ENCODE measurements at regions not wholly inside any gene's neighbourhood (a gene's known extent, or its start where the extent isn't known, plus 50 kb on each side); places are given as distances from the start of the nearest gene placed in this dataset.

GRCh38 chr13:50152224-50152623, 137.0 kb downstream of the KCNRG start:
- H2BK15ac ChIP-seq (replicated peaks; ENCODE audit: low read depth): no peak overlapping the region

GRCh38 chr13:50152655-50153309, 137.5 kb downstream of the KCNRG start:
- Histone ChIP-seq H2AK5ac (ENCODE audit: low read length) (no peak overlapping the region), H3K18ac (ENCODE audit: low read length) (no peak overlapping the region), H3K27ac (ENCODE audit: low read depth, low read length) (no peak overlapping the region), H4K8ac (ENCODE audit: low read depth, low read length) (no peak overlapping the region), H3K27me3 (ENCODE audit: insufficient read depth, low read length, poor library complexity) (no peaks in the 10 kb centered on the region), H3K4me2 (ENCODE audit: low read length) (no peak overlapping the region), H2BK15ac (replicated peaks; ENCODE audit: low read depth) (no peak overlapping the region), H3K9ac (ENCODE audit: low read length) (no peak overlapping the region), H3K23ac (ENCODE audit: low read length) (no peak overlapping the region), H3K79me2 (ENCODE audit: control insufficient read depth, insufficient read depth, low read length) (no peaks in the 10 kb centered on the region), H2BK5ac (ENCODE audit: low read length) (no peak overlapping the region), H3K4ac (ENCODE audit: low read depth, low read length) (no peak overlapping the region), H3K36me3 (ENCODE audit: control insufficient read depth, insufficient read depth, low read length) (no peaks in the 10 kb centered on the region), H3K4me3 (ENCODE audit: low read length) (no peak overlapping the region), H2BK120ac (ENCODE audit: low read depth, low read length) (no peak overlapping the region), H3K56ac (ENCODE audit: low read length) (no peak overlapping the region), H4K5ac (ENCODE audit: low read length) (no peak overlapping the region), H3K4me1 (ENCODE audit: control insufficient read depth, low read depth, low read length) (peaks cover 3% of the 10 kb centered on the region), H3K79me1 (ENCODE audit: low read length) (no peaks in the 10 kb centered on the region)
- DNase-seq: no peak
- no CpG with 5 or more reads among the region's 7 CpGs for WGBS (ENCODE audit: extremely low coverage, insufficient coverage, low lambda C conversion rate)

More at GRCh38 chr13:50152224-50152623, 137.0 kb downstream of the KCNRG start:
- no peak overlapping the region for H2BK5ac ChIP-seq (ENCODE audit: low read length)
- no peak overlapping the region for H4K5ac ChIP-seq (ENCODE audit: low read length)
- H3K4me3 ChIP-seq (ENCODE audit: low read length): no peak overlapping the region
- H3K79me2 ChIP-seq (ENCODE audit: control insufficient read depth, insufficient read depth, low read length): no peaks in the 10 kb centered on the region
- no peak overlapping the region for H4K8ac ChIP-seq (ENCODE audit: low read depth, low read length)
- no CpG with 5 or more reads among the region's 3 CpGs for WGBS (ENCODE audit: extremely low coverage, insufficient coverage, low lambda C conversion rate)
- no peak overlapping the region for H2BK120ac ChIP-seq (ENCODE audit: low read depth, low read length)
- peaks cover 3% of the 10 kb centered on the region for H3K4me1 ChIP-seq (ENCODE audit: control insufficient read depth, low read depth, low read length)
- H3K27ac ChIP-seq (ENCODE audit: low read depth, low read length): no peak overlapping the region
- no peak overlapping the region for H2AK5ac ChIP-seq (ENCODE audit: low read length)
- no peaks in the 10 kb centered on the region for H3K27me3 ChIP-seq (ENCODE audit: insufficient read depth, low read length, poor library complexity)
- H3K4ac ChIP-seq (ENCODE audit: low read depth, low read length): no peak overlapping the region
- no peak overlapping the region for H3K18ac ChIP-seq (ENCODE audit: low read length)
- no peaks in the 10 kb centered on the region for H3K36me3 ChIP-seq (ENCODE audit: control insufficient read depth, insufficient read depth, low read length)
- H3K4me2 ChIP-seq (ENCODE audit: low read length): no peak overlapping the region
- H3K23ac ChIP-seq (ENCODE audit: low read length): no peak overlapping the region
- no peak overlapping the region for H3K9ac ChIP-seq (ENCODE audit: low read length)
- DNase-seq: no peak
- H3K79me1 ChIP-seq (ENCODE audit: low read length): no peaks in the 10 kb centered on the region
- no peak overlapping the region for H3K56ac ChIP-seq (ENCODE audit: low read length)

GRCh38 chr13:50153401-50153800, 138.2 kb downstream of the KCNRG start:
- no peaks in the 10 kb centered on the region for H3K79me1 ChIP-seq (ENCODE audit: low read length)
- H3K27ac ChIP-seq (ENCODE audit: low read depth, low read length): no peak overlapping the region
- no peak overlapping the region for H3K4me2 ChIP-seq (ENCODE audit: low read length)
- no peak overlapping the region for H3K56ac ChIP-seq (ENCODE audit: low read length)
- H4K5ac ChIP-seq (ENCODE audit: low read length): no peak overlapping the region
- H3K79me2 ChIP-seq (ENCODE audit: control insufficient read depth, insufficient read depth, low read length): no peaks in the 10 kb centered on the region
- no peaks in the 10 kb centered on the region for H3K27me3 ChIP-seq (ENCODE audit: insufficient read depth, low read length, poor library complexity)
- no peak overlapping the region for H3K18ac ChIP-seq (ENCODE audit: low read length)
- H3K36me3 ChIP-seq (ENCODE audit: control insufficient read depth, insufficient read depth, low read length): no peaks in the 10 kb centered on the region
- no peak for DNase-seq
- H2BK120ac ChIP-seq (ENCODE audit: low read depth, low read length): no peak overlapping the region
- no peak overlapping the region for H3K9ac ChIP-seq (ENCODE audit: low read length)
- no peak overlapping the region for H2BK15ac ChIP-seq (replicated peaks; ENCODE audit: low read depth)
- peaks cover 3% of the 10 kb centered on the region for H3K4me1 ChIP-seq (ENCODE audit: control insufficient read depth, low read depth, low read length)
- H2BK5ac ChIP-seq (ENCODE audit: low read length): no peak overlapping the region
- H4K8ac ChIP-seq (ENCODE audit: low read depth, low read length): no peak overlapping the region
- no CpG with 5 or more reads among the region's 2 CpGs for WGBS (ENCODE audit: extremely low coverage, insufficient coverage, low lambda C conversion rate)
- no peak overlapping the region for H3K23ac ChIP-seq (ENCODE audit: low read length)
- no peak overlapping the region for H3K4me3 ChIP-seq (ENCODE audit: low read length)
- no peak overlapping the region for H2AK5ac ChIP-seq (ENCODE audit: low read length)
- H3K4ac ChIP-seq (ENCODE audit: low read depth, low read length): no peak overlapping the region

- Histone ChIP-seq H3K79me1 (ENCODE audit: low read length) (no peaks in the 10 kb centered on the region), H2BK120ac (ENCODE audit: low read depth, low read length) (no peak overlapping the region), H3K4ac (ENCODE audit: low read depth, low read length) (no peak overlapping the region), H3K23ac (ENCODE audit: low read length) (no peak overlapping the region), H2BK15ac (replicated peaks; ENCODE audit: low read depth) (no peak overlapping the region), H3K27ac (ENCODE audit: low read depth, low read length) (no peak overlapping the region), H3K9ac (ENCODE audit: low read length) (no peak overlapping the region), H4K8ac (ENCODE audit: low read depth, low read length) (no peak overlapping the region), H3K56ac (ENCODE audit: low read length) (no peak overlapping the region), H3K4me2 (ENCODE audit: low read length) (no peak overlapping the region), H4K5ac (ENCODE audit: low read length) (no peak overlapping the region), H3K79me2 (ENCODE audit: control insufficient read depth, insufficient read depth, low read length) (no peaks in the 10 kb centered on the region), H3K18ac (ENCODE audit: low read length) (no peak overlapping the region), H3K36me3 (ENCODE audit: control insufficient read depth, insufficient read depth, low read length) (no peaks in the 10 kb centered on the region), H3K27me3 (ENCODE audit: insufficient read depth, low read length, poor library complexity) (no peaks in the 10 kb centered on the region), H3K4me1 (ENCODE audit: control insufficient read depth, low read depth, low read length) (peaks cover 3% of the 10 kb centered on the region), H2BK5ac (ENCODE audit: low read length) (no peak overlapping the region), H3K4me3 (ENCODE audit: low read length) (no peak overlapping the region), H2AK5ac (ENCODE audit: low read length) (no peak overlapping the region)
- DNase-seq: no peak
- no CpG with 5 or more reads among the region's 5 CpGs for whole genome bisulfite sequencing (ENCODE audit: extremely low coverage, insufficient coverage, low lambda C conversion rate)
Observed at GRCh38 chr13:50153876-50154275, 138.6 kb downstream of the KCNRG start.

GRCh38 chr13:50154697-50155096, 139.5 kb downstream of the KCNRG start:
- Histone ChIP-seq H2BK15ac (replicated peaks; ENCODE audit: low read depth) (no peak overlapping the region), H2AK5ac (ENCODE audit: low read length) (no peak overlapping the region), H3K56ac (ENCODE audit: low read length) (no peak overlapping the region), H3K79me1 (ENCODE audit: low read length) (no peaks in the 10 kb centered on the region), H2BK120ac (ENCODE audit: low read depth, low read length) (no peak overlapping the region), H2BK5ac (ENCODE audit: low read length) (no peak overlapping the region), H3K4ac (ENCODE audit: low read depth, low read length) (no peak overlapping the region), H3K23ac (ENCODE audit: low read length) (no peak overlapping the region), H3K36me3 (ENCODE audit: control insufficient read depth, insufficient read depth, low read length) (no peaks in the 10 kb centered on the region), H3K27me3 (ENCODE audit: insufficient read depth, low read length, poor library complexity) (no peaks in the 10 kb centered on the region), H4K5ac (ENCODE audit: low read length) (no peak overlapping the region), H3K18ac (ENCODE audit: low read length) (no peak overlapping the region), H3K4me2 (ENCODE audit: low read length) (no peak overlapping the region), H3K4me3 (ENCODE audit: low read length) (no peak overlapping the region), H4K8ac (ENCODE audit: low read depth, low read length) (no peak overlapping the region), H3K4me1 (ENCODE audit: control insufficient read depth, low read depth, low read length) (peaks cover 3% of the 10 kb centered on the region), H3K79me2 (ENCODE audit: control insufficient read depth, insufficient read depth, low read length) (no peaks in the 10 kb centered on the region), H3K27ac (ENCODE audit: low read depth, low read length) (no peak overlapping the region), H3K9ac (ENCODE audit: low read length) (no peak overlapping the region)
- no CpG with 5 or more reads among the region's 1 CpG for WGBS (ENCODE audit: extremely low coverage, insufficient coverage, low lambda C conversion rate)
- no peak for DNase-seq

GRCh38 chr13:50156140-50156539, 140.9 kb downstream of the KCNRG start:
- H3K4ac ChIP-seq (ENCODE audit: low read depth, low read length): no peak overlapping the region
- H3K36me3 ChIP-seq (ENCODE audit: control insufficient read depth, insufficient read depth, low read length): no peaks in the 10 kb centered on the region
- H3K79me2 ChIP-seq (ENCODE audit: control insufficient read depth, insufficient read depth, low read length): no peaks in the 10 kb centered on the region
- no peak overlapping the region for H3K18ac ChIP-seq (ENCODE audit: low read length)
- H3K23ac ChIP-seq (ENCODE audit: low read length): no peak overlapping the region
- no peak overlapping the region for H3K4me2 ChIP-seq (ENCODE audit: low read length)
- no peak overlapping the region for H4K8ac ChIP-seq (ENCODE audit: low read depth, low read length)
- no peak overlapping the region for H3K56ac ChIP-seq (ENCODE audit: low read length)
- no peak overlapping the region for H3K4me3 ChIP-seq (ENCODE audit: low read length)
- no peak for DNase-seq
- H3K27me3 ChIP-seq (ENCODE audit: insufficient read depth, low read length, poor library complexity): no peaks in the 10 kb centered on the region
- WGBS (ENCODE audit: extremely low coverage, insufficient coverage, low lambda C conversion rate): no CpG with 5 or more reads among the region's 1 CpG
- no peaks in the 10 kb centered on the region for H3K4me1 ChIP-seq (ENCODE audit: control insufficient read depth, low read depth, low read length)
- H3K9ac ChIP-seq (ENCODE audit: low read length): no peak overlapping the region
- H4K5ac ChIP-seq (ENCODE audit: low read length): no peak overlapping the region
- no peaks in the 10 kb centered on the region for H3K79me1 ChIP-seq (ENCODE audit: low read length)
- H2BK5ac ChIP-seq (ENCODE audit: low read length): no peak overlapping the region
- no peak overlapping the region for H3K27ac ChIP-seq (ENCODE audit: low read depth, low read length)
- H2AK5ac ChIP-seq (ENCODE audit: low read length): no peak overlapping the region
- no peak overlapping the region for H2BK15ac ChIP-seq (replicated peaks; ENCODE audit: low read depth)
- H2BK120ac ChIP-seq (ENCODE audit: low read depth, low read length): no peak overlapping the region
